K562 (cell line): ENCODE measurements at regions not wholly inside any gene's neighbourhood (a gene's known extent, or its start where the extent isn't known, plus 50 kb on each side); places are given as distances from the start of the nearest gene placed in this dataset.

Source experiments
- BACH1 ChIP-seq: fragments of 200-800 bp; sonication (Bioruptor generic); IDR thresholded peaks from 2 replicates; pipeline ENCODE4 v1.6.1; 2016; ENCODE audit warnings: missing genetic modification characterization, missing compliant biosample characterization
- CEBPB ChIP-seq: fragments of 450-650 bp; IDR thresholded peaks from 2 replicates; pipeline ENCODE4 v1.6.1; 2016; ENCODE audit warnings: missing genetic modification characterization, missing compliant biosample characterization
- TCF7L2 ChIP-seq: fragments of 150-350 bp; IDR thresholded peaks from 2 replicates; pipeline ENCODE4 v1.6.1; 2016; ENCODE audit warnings: low read depth, mild to moderate bottlenecking, low read length, moderate library complexity
- TF ChIP-seq, protein P1 (sequence below): fragments of 450-650 bp; IDR thresholded peaks from 2 replicates; pipeline ENCODE4 v1.6.1; 2016; ENCODE audit warnings: mild to moderate bottlenecking, moderate library complexity

GRCh38 chrX:8233091-8233490 is 62.0 kb upstream of the VCX2 start (continued):
- TF ChIP-seq BACH1 (no peak), CEBPB (tag) (no peak), TCF7L2 (no peak)
- TF ChIP-seq, protein P1, sequence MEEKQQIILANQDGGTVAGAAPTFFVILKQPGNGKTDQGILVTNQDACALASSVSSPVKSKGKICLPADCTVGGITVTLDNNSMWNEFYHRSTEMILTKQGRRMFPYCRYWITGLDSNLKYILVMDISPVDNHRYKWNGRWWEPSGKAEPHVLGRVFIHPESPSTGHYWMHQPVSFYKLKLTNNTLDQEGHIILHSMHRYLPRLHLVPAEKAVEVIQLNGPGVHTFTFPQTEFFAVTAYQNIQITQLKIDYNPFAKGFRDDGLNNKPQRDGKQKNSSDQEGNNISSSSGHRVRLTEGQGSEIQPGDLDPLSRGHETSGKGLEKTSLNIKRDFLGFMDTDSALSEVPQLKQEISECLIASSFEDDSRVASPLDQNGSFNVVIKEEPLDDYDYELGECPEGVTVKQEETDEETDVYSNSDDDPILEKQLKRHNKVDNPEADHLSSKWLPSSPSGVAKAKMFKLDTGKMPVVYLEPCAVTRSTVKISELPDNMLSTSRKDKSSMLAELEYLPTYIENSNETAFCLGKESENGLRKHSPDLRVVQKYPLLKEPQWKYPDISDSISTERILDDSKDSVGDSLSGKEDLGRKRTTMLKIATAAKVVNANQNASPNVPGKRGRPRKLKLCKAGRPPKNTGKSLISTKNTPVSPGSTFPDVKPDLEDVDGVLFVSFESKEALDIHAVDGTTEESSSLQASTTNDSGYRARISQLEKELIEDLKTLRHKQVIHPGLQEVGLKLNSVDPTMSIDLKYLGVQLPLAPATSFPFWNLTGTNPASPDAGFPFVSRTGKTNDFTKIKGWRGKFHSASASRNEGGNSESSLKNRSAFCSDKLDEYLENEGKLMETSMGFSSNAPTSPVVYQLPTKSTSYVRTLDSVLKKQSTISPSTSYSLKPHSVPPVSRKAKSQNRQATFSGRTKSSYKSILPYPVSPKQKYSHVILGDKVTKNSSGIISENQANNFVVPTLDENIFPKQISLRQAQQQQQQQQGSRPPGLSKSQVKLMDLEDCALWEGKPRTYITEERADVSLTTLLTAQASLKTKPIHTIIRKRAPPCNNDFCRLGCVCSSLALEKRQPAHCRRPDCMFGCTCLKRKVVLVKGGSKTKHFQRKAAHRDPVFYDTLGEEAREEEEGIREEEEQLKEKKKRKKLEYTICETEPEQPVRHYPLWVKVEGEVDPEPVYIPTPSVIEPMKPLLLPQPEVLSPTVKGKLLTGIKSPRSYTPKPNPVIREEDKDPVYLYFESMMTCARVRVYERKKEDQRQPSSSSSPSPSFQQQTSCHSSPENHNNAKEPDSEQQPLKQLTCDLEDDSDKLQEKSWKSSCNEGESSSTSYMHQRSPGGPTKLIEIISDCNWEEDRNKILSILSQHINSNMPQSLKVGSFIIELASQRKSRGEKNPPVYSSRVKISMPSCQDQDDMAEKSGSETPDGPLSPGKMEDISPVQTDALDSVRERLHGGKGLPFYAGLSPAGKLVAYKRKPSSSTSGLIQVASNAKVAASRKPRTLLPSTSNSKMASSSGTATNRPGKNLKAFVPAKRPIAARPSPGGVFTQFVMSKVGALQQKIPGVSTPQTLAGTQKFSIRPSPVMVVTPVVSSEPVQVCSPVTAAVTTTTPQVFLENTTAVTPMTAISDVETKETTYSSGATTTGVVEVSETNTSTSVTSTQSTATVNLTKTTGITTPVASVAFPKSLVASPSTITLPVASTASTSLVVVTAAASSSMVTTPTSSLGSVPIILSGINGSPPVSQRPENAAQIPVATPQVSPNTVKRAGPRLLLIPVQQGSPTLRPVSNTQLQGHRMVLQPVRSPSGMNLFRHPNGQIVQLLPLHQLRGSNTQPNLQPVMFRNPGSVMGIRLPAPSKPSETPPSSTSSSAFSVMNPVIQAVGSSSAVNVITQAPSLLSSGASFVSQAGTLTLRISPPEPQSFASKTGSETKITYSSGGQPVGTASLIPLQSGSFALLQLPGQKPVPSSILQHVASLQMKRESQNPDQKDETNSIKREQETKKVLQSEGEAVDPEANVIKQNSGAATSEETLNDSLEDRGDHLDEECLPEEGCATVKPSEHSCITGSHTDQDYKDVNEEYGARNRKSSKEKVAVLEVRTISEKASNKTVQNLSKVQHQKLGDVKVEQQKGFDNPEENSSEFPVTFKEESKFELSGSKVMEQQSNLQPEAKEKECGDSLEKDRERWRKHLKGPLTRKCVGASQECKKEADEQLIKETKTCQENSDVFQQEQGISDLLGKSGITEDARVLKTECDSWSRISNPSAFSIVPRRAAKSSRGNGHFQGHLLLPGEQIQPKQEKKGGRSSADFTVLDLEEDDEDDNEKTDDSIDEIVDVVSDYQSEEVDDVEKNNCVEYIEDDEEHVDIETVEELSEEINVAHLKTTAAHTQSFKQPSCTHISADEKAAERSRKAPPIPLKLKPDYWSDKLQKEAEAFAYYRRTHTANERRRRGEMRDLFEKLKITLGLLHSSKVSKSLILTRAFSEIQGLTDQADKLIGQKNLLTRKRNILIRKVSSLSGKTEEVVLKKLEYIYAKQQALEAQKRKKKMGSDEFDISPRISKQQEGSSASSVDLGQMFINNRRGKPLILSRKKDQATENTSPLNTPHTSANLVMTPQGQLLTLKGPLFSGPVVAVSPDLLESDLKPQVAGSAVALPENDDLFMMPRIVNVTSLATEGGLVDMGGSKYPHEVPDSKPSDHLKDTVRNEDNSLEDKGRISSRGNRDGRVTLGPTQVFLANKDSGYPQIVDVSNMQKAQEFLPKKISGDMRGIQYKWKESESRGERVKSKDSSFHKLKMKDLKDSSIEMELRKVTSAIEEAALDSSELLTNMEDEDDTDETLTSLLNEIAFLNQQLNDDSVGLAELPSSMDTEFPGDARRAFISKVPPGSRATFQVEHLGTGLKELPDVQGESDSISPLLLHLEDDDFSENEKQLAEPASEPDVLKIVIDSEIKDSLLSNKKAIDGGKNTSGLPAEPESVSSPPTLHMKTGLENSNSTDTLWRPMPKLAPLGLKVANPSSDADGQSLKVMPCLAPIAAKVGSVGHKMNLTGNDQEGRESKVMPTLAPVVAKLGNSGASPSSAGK = no peak
